ENCODE measurements at regions not wholly inside any gene's neighbourhood (a gene's known extent, or its start where the extent isn't known, plus 50 kb on each side); places are given as distances from the start of the nearest gene placed in this dataset.

DNA sequence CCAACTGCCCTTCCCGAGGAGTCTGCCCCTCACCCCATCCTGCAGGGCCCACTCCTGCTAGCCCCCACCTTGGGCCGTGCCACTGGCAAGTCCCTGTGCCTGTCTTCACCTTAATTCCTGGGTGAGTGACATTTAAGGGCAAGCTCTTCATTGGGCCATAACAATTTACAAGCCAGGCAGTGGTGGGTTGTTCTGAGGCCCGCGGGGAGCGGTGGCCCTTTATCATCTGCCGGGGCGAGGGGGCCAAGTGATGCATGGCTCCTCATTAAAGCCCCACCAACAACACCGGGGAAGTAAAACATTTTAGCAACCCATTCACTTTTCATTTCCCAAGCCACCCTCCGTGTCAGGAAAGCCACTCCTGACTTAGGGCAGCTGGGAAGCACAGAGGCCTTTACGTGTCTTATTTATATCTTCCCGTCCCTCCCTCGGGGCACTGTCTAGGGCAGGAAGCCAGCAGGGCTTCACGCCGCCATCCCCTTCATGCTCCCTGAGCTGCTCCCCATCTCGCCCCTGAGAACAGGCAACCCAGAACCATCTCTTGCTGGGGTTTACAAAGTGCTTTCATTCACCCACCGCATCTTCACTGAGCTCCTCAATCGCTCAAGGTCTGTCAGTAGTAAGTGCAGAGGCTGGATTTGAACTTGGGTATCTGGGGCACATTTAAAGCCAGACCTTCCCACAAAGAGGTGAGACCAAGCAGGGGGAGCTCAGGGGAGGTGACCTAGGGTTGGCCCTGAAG, 55.5 kb upstream of the CCDC167 start:
- peaks cover 6% of the 10 kb centered on the region for H3K4me1 ChIP-seq (ENCODE audit: insufficient read depth, low read length)
- no peak overlapping the region for H3K9ac ChIP-seq (ENCODE audit: low read depth, low read length)
- no peak overlapping the region for H3K4me3 ChIP-seq (ENCODE audit: low read length)
- H3K27me3 ChIP-seq (ENCODE audit: insufficient read depth, low read length): peaks cover 14% of the 10 kb centered on the region
- no peaks in the 10 kb centered on the region for H3K9me3 ChIP-seq (ENCODE audit: insufficient read depth, low read depth, low read length)
- H3K27ac ChIP-seq (ENCODE audit: low read length): no peak overlapping the region
- H3K36me3 ChIP-seq (ENCODE audit: insufficient read depth, low read depth, low read length): no peaks in the 10 kb centered on the region

DNA sequence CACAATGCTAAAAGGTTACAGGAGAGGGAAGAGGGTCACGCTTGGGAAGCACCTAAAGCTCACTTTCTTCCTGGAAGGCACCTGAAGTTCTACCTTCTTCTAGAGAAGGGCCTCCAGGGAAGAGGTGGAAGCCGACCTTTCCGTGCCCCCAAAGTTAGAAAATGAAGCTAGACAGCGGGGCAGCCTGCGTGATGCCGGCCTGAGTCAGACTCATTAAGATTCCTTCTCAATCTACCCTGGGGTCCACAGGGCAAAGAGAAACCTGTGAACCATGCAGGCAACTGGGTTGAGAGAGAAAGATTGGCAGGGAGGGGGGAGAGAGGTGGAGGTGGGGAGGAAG, 54.8 kb upstream of the CCDC167 start:
- Histone ChIP-seq H3K9ac (ENCODE audit: low read depth, low read length) (no peak overlapping the region), H3K27ac (ENCODE audit: low read length) (no peak overlapping the region), H3K9me3 (ENCODE audit: insufficient read depth, low read depth, low read length) (no peaks in the 10 kb centered on the region), H3K27me3 (ENCODE audit: insufficient read depth, low read length) (peaks cover 7% of the 10 kb centered on the region), H3K36me3 (ENCODE audit: insufficient read depth, low read depth, low read length) (no peaks in the 10 kb centered on the region), H3K4me3 (ENCODE audit: low read length) (no peak overlapping the region), H3K4me1 (ENCODE audit: insufficient read depth, low read length) (peaks cover 3% of the 10 kb centered on the region; the same call in 1 of the 2 replicates)

DNA sequence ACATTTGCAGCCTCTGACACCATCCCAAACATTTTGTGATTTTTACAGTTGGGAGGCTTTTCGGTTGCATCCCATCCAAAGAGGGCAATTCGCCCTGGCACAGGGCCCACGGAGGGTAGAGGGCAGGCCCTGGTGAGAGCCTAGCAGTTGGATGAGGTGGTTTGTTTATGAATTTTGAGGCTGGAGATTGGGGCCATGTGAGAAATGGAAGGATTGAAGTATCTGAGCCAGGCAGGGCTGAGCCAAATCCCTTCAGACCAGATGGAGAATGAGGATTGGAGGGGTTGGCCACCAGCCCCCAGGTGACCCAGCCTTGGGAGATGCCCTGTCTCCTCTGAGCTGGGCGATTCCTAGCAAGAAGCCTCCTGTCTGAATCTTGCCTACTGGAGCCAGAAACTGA, 52.6 kb upstream of the CCDC167 start:
- no peaks in the 10 kb centered on the region for H3K9me3 ChIP-seq (ENCODE audit: insufficient read depth, low read depth, low read length)
- no peak overlapping the region for H3K9ac ChIP-seq (ENCODE audit: low read depth, low read length)
- H3K4me3 ChIP-seq (ENCODE audit: low read length): no peak overlapping the region
- no peaks in the 10 kb centered on the region for H3K36me3 ChIP-seq (ENCODE audit: insufficient read depth, low read depth, low read length)
- no peak overlapping the region for H3K27ac ChIP-seq (ENCODE audit: low read length)
- peaks cover 3% of the 10 kb centered on the region; the same call in 1 of the 2 replicates for H3K4me1 ChIP-seq (ENCODE audit: insufficient read depth, low read length)
- H3K27me3 ChIP-seq (ENCODE audit: insufficient read depth, low read length): no peaks in the 10 kb centered on the region

DNA sequence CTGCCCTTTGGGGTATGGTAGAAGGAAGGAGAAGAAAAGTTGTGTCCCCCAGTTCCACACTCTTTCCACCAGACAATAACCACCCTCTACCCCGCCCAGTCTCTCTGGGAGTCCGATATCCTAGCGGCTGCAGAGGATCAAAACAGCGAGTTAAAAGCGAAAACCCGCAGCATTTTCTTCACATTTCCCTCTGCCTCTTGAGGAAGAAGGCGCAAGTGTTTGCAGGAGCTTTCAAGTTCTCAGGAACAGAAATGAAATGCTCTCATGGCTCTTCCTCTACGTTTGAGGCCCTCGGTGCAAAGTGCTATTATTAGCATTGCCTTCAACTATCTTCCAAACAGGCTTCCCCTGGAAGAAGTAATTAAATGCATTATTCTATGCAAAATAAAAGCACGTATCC, 52.2 kb upstream of the CCDC167 start:
- Histone ChIP-seq H3K27ac (ENCODE audit: low read length) (no peak overlapping the region), H3K4me3 (ENCODE audit: low read length) (no peak overlapping the region), H3K4me1 (ENCODE audit: insufficient read depth, low read length) (peaks cover 3% of the 10 kb centered on the region; the same call in 1 of the 2 replicates), H3K27me3 (ENCODE audit: insufficient read depth, low read length) (no peaks in the 10 kb centered on the region), H3K36me3 (ENCODE audit: insufficient read depth, low read depth, low read length) (no peaks in the 10 kb centered on the region), H3K9me3 (ENCODE audit: insufficient read depth, low read depth, low read length) (no peaks in the 10 kb centered on the region), H3K9ac (ENCODE audit: low read depth, low read length) (no peak overlapping the region)

DNA sequence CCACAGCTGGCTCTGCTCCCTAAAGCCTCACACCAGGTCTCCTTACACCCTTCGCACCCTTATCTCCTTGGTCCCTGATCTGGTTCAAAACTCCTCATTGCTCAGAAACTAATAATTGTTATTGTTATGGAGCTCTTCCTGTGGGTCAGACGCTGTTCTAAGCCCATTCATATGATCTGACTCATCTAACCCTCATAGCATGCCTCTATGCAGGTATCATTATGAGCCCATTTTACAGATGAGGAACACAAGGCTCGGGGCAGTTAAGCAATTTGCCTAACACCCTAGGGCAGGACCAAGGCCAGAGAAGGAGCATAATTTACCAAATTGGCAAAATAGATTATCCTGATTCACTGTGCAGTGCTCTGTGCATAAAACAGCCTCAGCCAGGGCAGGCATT, 51.8 kb upstream of the CCDC167 start:
- Histone ChIP-seq H3K4me3 (ENCODE audit: low read length) (no peak overlapping the region), H3K36me3 (ENCODE audit: insufficient read depth, low read depth, low read length) (no peaks in the 10 kb centered on the region), H3K27ac (ENCODE audit: low read length) (no peak overlapping the region), H3K9me3 (ENCODE audit: insufficient read depth, low read depth, low read length) (no peaks in the 10 kb centered on the region), H3K27me3 (ENCODE audit: insufficient read depth, low read length) (no peaks in the 10 kb centered on the region), H3K4me1 (ENCODE audit: insufficient read depth, low read length) (peaks cover 3% of the 10 kb centered on the region; the same call in 1 of the 2 replicates), H3K9ac (ENCODE audit: low read depth, low read length) (no peak overlapping the region)

DNA sequence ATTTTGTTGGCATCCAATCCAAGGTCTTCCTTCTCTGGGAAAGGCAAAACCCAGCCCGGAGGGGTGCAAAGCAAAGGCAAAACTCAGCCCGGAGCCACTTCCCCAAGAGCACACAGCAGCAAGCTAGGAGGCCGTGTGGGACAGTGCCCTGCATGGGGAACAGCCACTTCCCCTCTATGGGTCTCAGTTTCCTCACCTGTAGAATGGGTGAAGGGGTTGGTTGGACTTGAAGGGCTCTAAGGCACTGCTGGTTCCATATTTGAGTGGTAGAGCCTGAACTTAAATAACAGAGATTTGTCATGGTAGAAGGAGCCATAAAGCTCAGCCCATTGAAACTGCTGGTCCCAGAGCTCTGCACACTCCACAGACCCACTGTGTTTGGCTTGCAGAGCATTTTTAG, 51.3 kb upstream of the CCDC167 start:
- Histone ChIP-seq H3K4me1 (ENCODE audit: insufficient read depth, low read length) (peaks cover 3% of the 10 kb centered on the region; the same call in 1 of the 2 replicates), H3K9me3 (ENCODE audit: insufficient read depth, low read depth, low read length) (no peaks in the 10 kb centered on the region), H3K27ac (ENCODE audit: low read length) (no peak overlapping the region), H3K9ac (ENCODE audit: low read depth, low read length) (no peak overlapping the region), H3K27me3 (ENCODE audit: insufficient read depth, low read length) (no peaks in the 10 kb centered on the region), H3K36me3 (ENCODE audit: insufficient read depth, low read depth, low read length) (no peaks in the 10 kb centered on the region), H3K4me3 (ENCODE audit: low read length) (no peak overlapping the region)

DNA sequence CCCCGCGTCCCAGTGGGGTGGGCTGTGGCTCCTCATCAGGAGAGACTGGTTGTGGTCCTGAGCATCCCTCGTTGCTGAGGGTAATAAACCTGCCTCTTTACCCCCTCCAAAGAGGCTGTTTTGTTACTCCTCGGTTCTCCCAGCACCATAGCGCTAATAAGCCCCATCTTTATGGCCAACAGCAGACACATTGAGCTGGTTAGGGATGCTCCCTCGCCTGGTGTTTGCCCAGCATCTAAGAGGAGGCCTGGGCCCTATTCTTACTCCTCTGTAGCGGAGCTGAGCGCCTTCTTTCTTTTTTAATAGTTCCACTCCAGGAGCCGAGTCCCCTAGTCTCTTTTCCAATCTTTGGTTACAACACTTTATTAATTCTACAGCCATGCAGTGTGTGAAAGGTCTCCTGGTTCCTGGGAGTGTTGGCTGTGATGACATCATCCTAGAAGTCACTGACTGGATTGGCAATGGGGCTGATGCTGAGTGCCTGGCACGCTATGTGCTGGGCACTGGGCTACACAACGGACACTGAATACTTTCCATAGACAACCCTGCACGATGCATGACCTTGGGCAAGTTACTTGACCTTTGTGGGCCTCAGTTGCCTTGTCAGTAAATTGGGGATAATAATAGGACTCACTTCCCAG, 50.6 kb upstream of the CCDC167 start:
- Histone ChIP-seq H3K9ac (ENCODE audit: low read depth, low read length) (no peak overlapping the region), H3K4me1 (ENCODE audit: insufficient read depth, low read length) (peaks cover 5% of the 10 kb centered on the region; the same call in 1 of the 2 replicates), H3K4me3 (ENCODE audit: low read length) (no peak overlapping the region), H3K27me3 (ENCODE audit: insufficient read depth, low read length) (no peaks in the 10 kb centered on the region), H3K9me3 (ENCODE audit: insufficient read depth, low read depth, low read length) (no peaks in the 10 kb centered on the region), H3K27ac (ENCODE audit: low read length) (no peak overlapping the region), H3K36me3 (ENCODE audit: insufficient read depth, low read depth, low read length) (no peaks in the 10 kb centered on the region)

DNA sequence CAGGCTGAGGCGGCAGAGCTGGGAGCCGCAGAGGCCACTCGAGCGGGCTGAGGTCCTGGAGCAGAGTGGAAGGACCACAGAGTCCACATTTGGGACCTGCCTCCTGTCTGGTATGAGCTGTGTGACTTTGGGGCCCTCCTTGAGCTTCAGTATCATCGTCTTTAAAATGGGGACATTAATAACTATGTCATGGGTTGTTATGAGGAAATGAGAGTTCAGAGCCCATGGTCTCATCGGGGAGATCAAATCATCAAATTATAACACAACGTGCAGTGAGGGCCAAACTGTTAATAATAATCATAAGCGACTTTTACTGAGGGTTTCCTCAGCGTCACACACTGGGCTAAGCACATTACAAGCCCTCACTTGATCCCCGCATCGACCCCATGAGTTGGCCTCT, 49.9 kb upstream of the CCDC167 start:
- no peak overlapping the region for H3K4me3 ChIP-seq (ENCODE audit: low read length)
- H3K9me3 ChIP-seq (ENCODE audit: insufficient read depth, low read depth, low read length): no peaks in the 10 kb centered on the region
- peaks cover 5% of the 10 kb centered on the region; the same call in 1 of the 2 replicates for H3K4me1 ChIP-seq (ENCODE audit: insufficient read depth, low read length)
- no peaks in the 10 kb centered on the region for H3K36me3 ChIP-seq (ENCODE audit: insufficient read depth, low read depth, low read length)
- no peak overlapping the region for H3K9ac ChIP-seq (ENCODE audit: low read depth, low read length)
- no peaks in the 10 kb centered on the region for H3K27me3 ChIP-seq (ENCODE audit: insufficient read depth, low read length)
- H3K27ac ChIP-seq (ENCODE audit: low read length): no peak overlapping the region

Data from iPS-20b (cell line).